Cardiac fibroblast (primary cell): ENCODE measurements at regions not wholly inside any gene's neighbourhood (a gene's known extent, or its start where the extent isn't known, plus 50 kb on each side); places are given as distances from the start of the nearest gene placed in this dataset.

Source experiments
- DNase-seq, 2 donors: peaks; one replicate each; pipeline versions ENCODE4 v3.0.0 to v3.0.0-alpha.2; 2010; ENCODE audit warnings: low read depth in 2 of 2
- H3K4me3 ChIP-seq, 2 donors: replicated peaks in 1 of 2; 1 replicate in 1 of 2; 2 replicates in 1 of 2; pipeline ENCODE4 v1.5.1; 2011; ENCODE audit warnings: low read depth in 2 of 2, low read length in 2 of 2, mild to moderate bottlenecking in 2 of 2, moderate library complexity in 1 of 2
- CTCF ChIP-seq: IDR thresholded peaks from one replicate; pipeline ENCODE4 v1.5.1; 2011; ENCODE audit warnings: low read depth, mild to moderate bottlenecking, low read length, inconsistent platforms

- DNase-seq: no peak
- no peak overlapping the region for H3K4me3 ChIP-seq
- no peak for TF ChIP-seq CTCF
These were observed 93.3 kb upstream of the ZNF536 start for GRCh38 chr19:30278882-30279254.

- no peak for DNase-seq
- TF ChIP-seq CTCF: no peak
- no peak overlapping the region for H3K4me3 ChIP-seq
These were observed 92.2 kb upstream of the ZNF536 start for GRCh38 chr19:30280018-30280417.

- DNase-seq: no peak
- no peak overlapping the region for H3K4me3 ChIP-seq
- no peak for TF ChIP-seq CTCF
These were observed 90.3 kb upstream of the ZNF536 start for GRCh38 chr19:30281906-30282305.

DNA sequence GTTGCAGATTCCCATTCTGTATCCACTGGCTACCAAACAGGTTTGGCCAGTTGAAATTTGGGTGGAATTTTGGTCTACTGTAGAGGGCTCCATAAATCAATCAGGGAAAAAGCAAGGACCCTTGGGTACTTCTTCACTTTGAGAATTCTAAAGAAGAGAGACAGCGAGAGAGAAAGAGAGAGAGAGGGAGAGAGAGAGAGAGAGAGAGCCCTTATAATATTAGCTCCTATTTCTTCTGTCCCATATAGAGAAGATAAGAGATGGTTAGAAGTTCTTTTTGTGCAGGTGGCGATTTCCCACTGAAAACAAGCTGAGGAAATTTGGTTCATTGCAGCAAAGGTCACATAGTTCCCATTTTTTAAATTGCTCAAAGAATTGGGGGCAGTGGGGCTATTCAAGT, 88.6 kb upstream of the ZNF536 start:
- no peak for TF ChIP-seq CTCF
- H3K4me3 ChIP-seq: no peak overlapping the region
- no peak for DNase-seq

GRCh38 chr19:30284209-30284608, 88.0 kb upstream of the ZNF536 start:
- no peak overlapping the region for H3K4me3 ChIP-seq
- no peak for TF ChIP-seq CTCF

GRCh38 chr19:30284885-30285284, 87.3 kb upstream of the ZNF536 start:
- DNase-seq: no peak
- H3K4me3 ChIP-seq: no peak overlapping the region
- TF ChIP-seq CTCF: no peak

More at GRCh38 chr19:30284209-30284608, 88.0 kb upstream of the ZNF536 start:
- DNase-seq: no peak

- H3K4me3 ChIP-seq: no peak overlapping the region
- no peak for TF ChIP-seq CTCF
- DNase-seq: no peak
These were observed 85.8 kb upstream of the ZNF536 start for GRCh38 chr19:30286378-30286777.
